Ishikawa (cell line): ENCODE measurements at regions not wholly inside any gene's neighbourhood (a gene's known extent, or its start where the extent isn't known, plus 50 kb on each side); places are given as distances from the start of the nearest gene placed in this dataset.

Source experiments
- CEBPB ChIP-seq: IDR thresholded peaks from 2 replicates; pipeline ENCODE4 v1.6.1; 2012
- EGR1 ChIP-seq: IDR thresholded peaks from 2 replicates; pipeline ENCODE4 v1.6.1; 2012
- NFIC ChIP-seq: IDR thresholded peaks from 2 replicates; pipeline ENCODE4 v1.6.1; 2012
- TCF12 ChIP-seq: IDR thresholded peaks from 2 replicates; pipeline ENCODE4 v1.6.1; 2012; ENCODE audit warnings: low read depth
- YY1 ChIP-seq: IDR thresholded peaks from 2 replicates; pipeline ENCODE4 v1.6.1; 2012; ENCODE audit warnings: low read depth
- TF ChIP-seq, protein P1 (sequence below): IDR thresholded peaks from 2 replicates; pipeline ENCODE4 v1.6.1; 2012; ENCODE audit warnings: low read depth, mild to moderate bottlenecking

DNA sequence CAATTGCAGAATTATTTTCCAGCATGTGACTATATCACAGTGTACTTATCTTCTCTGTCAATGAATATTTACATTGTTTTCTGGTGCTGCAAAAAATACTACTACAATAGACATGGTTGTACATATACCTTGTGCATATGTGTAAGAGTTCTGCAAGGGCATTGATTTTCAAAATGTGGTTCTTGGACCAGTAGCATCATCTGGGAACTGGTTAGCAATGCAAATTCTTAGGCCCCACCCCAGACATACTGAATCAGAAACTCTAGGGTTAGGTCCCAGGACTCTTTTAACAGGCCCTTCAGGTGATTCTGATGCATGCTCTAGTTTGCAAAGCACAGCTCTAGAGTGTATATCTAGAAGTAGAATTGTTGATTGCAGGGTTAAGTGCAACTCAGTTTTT is 292.3 kb downstream of the ZNF621 start:
- TF ChIP-seq NFIC (no peak), EGR1 (no peak), CEBPB (no peak), YY1 (no peak), TCF12 (no peak)
- TF ChIP-seq, protein P1, sequence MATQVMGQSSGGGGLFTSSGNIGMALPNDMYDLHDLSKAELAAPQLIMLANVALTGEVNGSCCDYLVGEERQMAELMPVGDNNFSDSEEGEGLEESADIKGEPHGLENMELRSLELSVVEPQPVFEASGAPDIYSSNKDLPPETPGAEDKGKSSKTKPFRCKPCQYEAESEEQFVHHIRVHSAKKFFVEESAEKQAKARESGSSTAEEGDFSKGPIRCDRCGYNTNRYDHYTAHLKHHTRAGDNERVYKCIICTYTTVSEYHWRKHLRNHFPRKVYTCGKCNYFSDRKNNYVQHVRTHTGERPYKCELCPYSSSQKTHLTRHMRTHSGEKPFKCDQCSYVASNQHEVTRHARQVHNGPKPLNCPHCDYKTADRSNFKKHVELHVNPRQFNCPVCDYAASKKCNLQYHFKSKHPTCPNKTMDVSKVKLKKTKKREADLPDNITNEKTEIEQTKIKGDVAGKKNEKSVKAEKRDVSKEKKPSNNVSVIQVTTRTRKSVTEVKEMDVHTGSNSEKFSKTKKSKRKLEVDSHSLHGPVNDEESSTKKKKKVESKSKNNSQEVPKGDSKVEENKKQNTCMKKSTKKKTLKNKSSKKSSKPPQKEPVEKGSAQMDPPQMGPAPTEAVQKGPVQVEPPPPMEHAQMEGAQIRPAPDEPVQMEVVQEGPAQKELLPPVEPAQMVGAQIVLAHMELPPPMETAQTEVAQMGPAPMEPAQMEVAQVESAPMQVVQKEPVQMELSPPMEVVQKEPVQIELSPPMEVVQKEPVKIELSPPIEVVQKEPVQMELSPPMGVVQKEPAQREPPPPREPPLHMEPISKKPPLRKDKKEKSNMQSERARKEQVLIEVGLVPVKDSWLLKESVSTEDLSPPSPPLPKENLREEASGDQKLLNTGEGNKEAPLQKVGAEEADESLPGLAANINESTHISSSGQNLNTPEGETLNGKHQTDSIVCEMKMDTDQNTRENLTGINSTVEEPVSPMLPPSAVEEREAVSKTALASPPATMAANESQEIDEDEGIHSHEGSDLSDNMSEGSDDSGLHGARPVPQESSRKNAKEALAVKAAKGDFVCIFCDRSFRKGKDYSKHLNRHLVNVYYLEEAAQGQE, result no peak
